ENCODE measurements at regions not wholly inside any gene's neighbourhood (a gene's known extent, or its start where the extent isn't known, plus 50 kb on each side); places are given as distances from the start of the nearest gene placed in this dataset.

DNA sequence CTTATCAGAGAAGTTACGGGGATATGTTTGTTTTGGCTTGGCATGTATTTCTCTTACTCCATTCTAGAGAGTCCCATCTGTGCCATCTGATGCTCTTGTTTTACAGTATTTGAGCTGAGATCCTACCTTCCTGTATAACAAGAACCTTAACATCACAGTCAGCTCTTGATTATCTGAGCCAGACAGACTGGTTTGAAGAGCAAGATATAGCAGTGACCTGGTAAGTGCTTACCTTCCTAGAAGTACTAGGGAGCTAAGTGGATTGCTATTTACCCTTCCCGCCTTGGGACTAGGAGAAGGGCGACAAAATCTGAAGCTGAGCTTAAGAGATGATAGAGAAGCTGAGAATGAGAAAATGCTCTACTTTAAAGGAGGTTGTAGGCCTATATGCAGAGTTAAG is 235.3 kb downstream of the CSNK2A3 start:
- H3K9ac ChIP-seq (ENCODE audit: low read depth in 1 of 3, low read length in 3 of 3): no peak overlapping the region
- H3K9me3 ChIP-seq (ENCODE audit: control insufficient read depth in 3 of 3, low read length in 3 of 3): peaks cover 0 to 4% (median 2%) of the 10 kb centered on the region in 3 donors
- H3K4me3 ChIP-seq (ENCODE audit: low read length in 3 of 3): no peak overlapping the region
- H3K27me3 ChIP-seq (ENCODE audit: control insufficient read depth in 3 of 3, insufficient read depth in 3 of 3, low read length in 3 of 3): no peaks in the 10 kb centered on the region
- H3K36me3 ChIP-seq (ENCODE audit: control insufficient read depth in 3 of 3, insufficient read depth in 3 of 3, low read length in 3 of 3): no peaks in the 10 kb centered on the region
- no peaks in the 10 kb centered on the region for H3K4me1 ChIP-seq (ENCODE audit: control insufficient read depth in 3 of 3, insufficient read depth in 3 of 3, low read length in 3 of 3)
- no peak overlapping the region for H3K27ac ChIP-seq (ENCODE audit: low read depth, low read length)

DNA sequence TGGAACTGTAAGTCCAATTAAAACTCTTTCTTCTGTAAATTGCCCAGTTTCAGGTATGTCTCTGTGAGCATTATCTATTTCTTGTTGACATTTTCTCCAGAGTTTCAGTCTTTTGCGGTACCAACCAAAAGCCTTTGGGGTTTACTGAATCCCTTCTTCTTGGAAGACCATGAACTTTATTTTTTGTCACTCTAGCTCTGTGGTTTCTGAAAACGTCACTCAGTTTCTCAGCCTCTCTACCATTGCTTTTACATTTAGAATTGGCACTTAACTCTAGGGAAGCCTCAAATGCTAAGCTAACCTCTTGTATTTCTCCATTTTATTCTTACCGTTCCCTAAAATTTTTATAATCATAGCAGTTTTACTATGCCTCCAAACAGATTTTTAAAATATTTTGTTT is 237.6 kb downstream of the CSNK2A3 start:
- H3K36me3 ChIP-seq (ENCODE audit: control insufficient read depth in 3 of 3, insufficient read depth in 3 of 3, low read length in 3 of 3): no peaks in the 10 kb centered on the region
- H3K9me3 ChIP-seq (ENCODE audit: control insufficient read depth in 3 of 3, low read length in 3 of 3): peaks cover 0 to 4% (median 2%) of the 10 kb centered on the region in 3 donors
- no peaks in the 10 kb centered on the region for H3K4me1 ChIP-seq (ENCODE audit: control insufficient read depth in 3 of 3, insufficient read depth in 3 of 3, low read length in 3 of 3)
- no peaks in the 10 kb centered on the region for H3K27me3 ChIP-seq (ENCODE audit: control insufficient read depth in 3 of 3, insufficient read depth in 3 of 3, low read length in 3 of 3)
- no peak overlapping the region for H3K27ac ChIP-seq (ENCODE audit: low read depth, low read length)
- no peak overlapping the region for H3K4me3 ChIP-seq (ENCODE audit: low read length in 3 of 3)
- H3K9ac ChIP-seq (ENCODE audit: low read depth in 1 of 3, low read length in 3 of 3): no peak overlapping the region

DNA sequence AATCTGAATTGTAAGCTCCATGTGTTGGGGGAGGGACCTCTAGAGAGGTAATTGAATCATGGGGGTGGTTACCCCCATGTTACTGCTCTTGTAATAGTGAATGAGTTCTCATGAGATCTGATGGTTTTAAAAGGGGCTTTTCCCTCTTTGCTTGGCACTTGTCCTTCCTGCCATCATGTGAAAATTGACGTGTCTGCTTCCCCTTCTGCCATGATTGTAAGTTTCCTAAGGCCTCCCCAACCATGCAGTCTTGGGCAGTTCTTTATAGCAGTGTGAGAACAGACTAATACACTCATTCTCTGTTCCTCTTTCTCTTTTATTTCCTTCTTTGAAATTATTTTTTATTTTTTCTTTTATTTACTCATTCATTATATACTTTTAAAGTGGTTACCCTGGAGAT is 239.4 kb downstream of the CSNK2A3 start:
- Histone ChIP-seq H3K9me3 (ENCODE audit: control insufficient read depth in 3 of 3, low read length in 3 of 3) (peaks cover 0 to 4% (median 2%) of the 10 kb centered on the region in 3 donors), H3K9ac (ENCODE audit: low read depth in 1 of 3, low read length in 3 of 3) (no peak overlapping the region), H3K36me3 (ENCODE audit: control insufficient read depth in 3 of 3, insufficient read depth in 3 of 3, low read length in 3 of 3) (no peaks in the 10 kb centered on the region), H3K4me1 (ENCODE audit: control insufficient read depth in 3 of 3, insufficient read depth in 3 of 3, low read length in 3 of 3) (no peaks in the 10 kb centered on the region), H3K27ac (ENCODE audit: low read depth, low read length) (no peak overlapping the region), H3K27me3 (ENCODE audit: control insufficient read depth in 3 of 3, insufficient read depth in 3 of 3, low read length in 3 of 3) (no peaks in the 10 kb centered on the region), H3K4me3 (ENCODE audit: low read length in 3 of 3) (no peak overlapping the region)

DNA sequence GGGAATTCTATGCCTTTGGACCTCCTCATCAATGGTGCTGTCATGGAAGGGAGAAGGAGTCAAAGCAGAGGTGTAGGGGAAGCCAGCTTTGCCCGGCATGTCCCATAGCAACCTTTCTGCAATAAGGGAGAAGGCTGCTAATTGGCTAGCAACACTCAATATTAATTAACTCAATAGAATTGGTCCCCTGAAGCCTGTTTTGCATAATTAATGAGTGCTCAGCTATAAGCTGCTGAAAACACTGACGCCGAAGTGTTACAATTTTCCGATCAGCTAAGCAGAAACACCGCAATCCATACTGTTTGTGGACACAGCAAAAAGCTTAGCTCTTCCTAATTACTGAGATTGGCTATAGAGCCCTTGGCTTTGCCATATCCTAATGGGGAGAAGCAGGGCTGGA is 245.0 kb downstream of the CSNK2A3 start:
- H3K27me3 ChIP-seq (ENCODE audit: control insufficient read depth in 3 of 3, insufficient read depth in 3 of 3, low read length in 3 of 3): no peaks in the 10 kb centered on the region
- peaks cover 0 to 3% (median 0%) of the 10 kb centered on the region in 3 donors for H3K9me3 ChIP-seq (ENCODE audit: control insufficient read depth in 3 of 3, low read length in 3 of 3)
- H3K9ac ChIP-seq (ENCODE audit: low read depth in 1 of 3, low read length in 3 of 3): no peak overlapping the region
- H3K27ac ChIP-seq (ENCODE audit: low read depth, low read length): no peak overlapping the region
- H3K36me3 ChIP-seq (ENCODE audit: control insufficient read depth in 3 of 3, insufficient read depth in 3 of 3, low read length in 3 of 3): no peaks in the 10 kb centered on the region
- no peak overlapping the region for H3K4me3 ChIP-seq (ENCODE audit: low read length in 3 of 3)
- H3K4me1 ChIP-seq (ENCODE audit: control insufficient read depth in 3 of 3, insufficient read depth in 3 of 3, low read length in 3 of 3): no peaks in the 10 kb centered on the region

DNA sequence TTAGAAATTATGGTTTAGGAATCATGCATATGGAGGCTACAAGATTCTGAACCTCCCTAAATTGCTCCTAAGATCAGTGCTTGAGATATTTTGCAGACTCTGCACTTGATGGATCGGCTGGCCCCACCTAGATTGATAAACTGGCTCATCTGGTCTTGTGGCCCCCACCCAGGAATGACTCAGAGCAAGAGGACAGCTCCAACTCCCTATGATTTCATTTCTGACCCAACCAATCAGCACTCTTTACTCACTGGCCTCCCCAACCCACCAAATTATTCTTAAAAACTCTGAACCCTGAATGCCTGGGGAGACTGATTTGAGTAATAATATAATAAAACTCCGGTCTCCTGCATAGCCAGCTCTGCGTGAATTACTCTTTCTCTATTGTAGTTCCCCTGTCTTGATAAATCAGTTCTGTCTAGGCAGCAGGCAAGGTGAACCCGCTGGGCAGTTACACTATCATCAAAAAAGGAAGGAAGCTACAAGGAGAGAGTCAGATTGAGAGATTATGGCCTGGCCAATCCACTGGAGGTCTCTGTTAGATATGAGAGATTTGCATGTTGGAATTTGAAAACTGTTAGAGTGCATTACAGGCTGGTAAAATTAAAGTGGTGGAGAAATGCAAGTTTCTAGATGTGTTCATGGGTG is 245.8 kb downstream of the CSNK2A3 start:
- Histone ChIP-seq H3K27me3 (ENCODE audit: control insufficient read depth in 3 of 3, insufficient read depth in 3 of 3, low read length in 3 of 3) (no peaks in the 10 kb centered on the region), H3K36me3 (ENCODE audit: control insufficient read depth in 3 of 3, insufficient read depth in 3 of 3, low read length in 3 of 3) (no peaks in the 10 kb centered on the region), H3K27ac (ENCODE audit: low read depth, low read length) (no peak overlapping the region), H3K9me3 (ENCODE audit: control insufficient read depth in 3 of 3, low read length in 3 of 3) (peaks cover 0 to 2% (median 0%) of the 10 kb centered on the region in 3 donors), H3K9ac (ENCODE audit: low read depth in 1 of 3, low read length in 3 of 3) (no peak overlapping the region), H3K4me3 (ENCODE audit: low read length in 3 of 3) (no peak overlapping the region), H3K4me1 (ENCODE audit: control insufficient read depth in 3 of 3, insufficient read depth in 3 of 3, low read length in 3 of 3) (no peaks in the 10 kb centered on the region)

DNA sequence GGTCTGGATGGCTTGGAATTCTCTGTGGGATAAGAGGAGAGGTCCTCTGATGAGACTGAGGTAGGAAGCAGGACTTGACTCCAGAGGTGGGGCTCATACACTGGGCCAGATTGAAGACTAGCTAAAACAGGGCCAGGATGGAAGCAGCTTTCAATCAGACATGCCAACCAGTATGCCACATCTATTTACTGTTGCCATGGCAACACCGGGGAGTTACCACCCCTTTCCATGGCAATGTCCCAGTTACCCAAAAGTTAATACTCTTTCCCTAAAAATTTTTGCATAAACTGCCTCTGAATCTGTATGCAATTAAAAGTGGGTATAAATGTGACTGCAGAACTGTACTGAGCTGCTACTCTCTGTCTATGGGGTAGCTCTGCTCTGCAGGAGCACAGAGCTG is 247.5 kb upstream of the ZBED5 start:
- no peaks in the 10 kb centered on the region for H3K36me3 ChIP-seq (ENCODE audit: control insufficient read depth in 3 of 3, insufficient read depth in 3 of 3, low read length in 3 of 3)
- peaks cover 0 to 2% (median 0%) of the 10 kb centered on the region in 3 donors for H3K9me3 ChIP-seq (ENCODE audit: control insufficient read depth in 3 of 3, low read length in 3 of 3)
- H3K4me3 ChIP-seq (ENCODE audit: low read length in 3 of 3): no peak overlapping the region
- no peaks in the 10 kb centered on the region for H3K27me3 ChIP-seq (ENCODE audit: control insufficient read depth in 3 of 3, insufficient read depth in 3 of 3, low read length in 3 of 3)
- no peak overlapping the region for H3K9ac ChIP-seq (ENCODE audit: low read depth in 1 of 3, low read length in 3 of 3)
- no peak overlapping the region for H3K27ac ChIP-seq (ENCODE audit: low read depth, low read length)
- H3K4me1 ChIP-seq (ENCODE audit: control insufficient read depth in 3 of 3, insufficient read depth in 3 of 3, low read length in 3 of 3): no peaks in the 10 kb centered on the region

DNA sequence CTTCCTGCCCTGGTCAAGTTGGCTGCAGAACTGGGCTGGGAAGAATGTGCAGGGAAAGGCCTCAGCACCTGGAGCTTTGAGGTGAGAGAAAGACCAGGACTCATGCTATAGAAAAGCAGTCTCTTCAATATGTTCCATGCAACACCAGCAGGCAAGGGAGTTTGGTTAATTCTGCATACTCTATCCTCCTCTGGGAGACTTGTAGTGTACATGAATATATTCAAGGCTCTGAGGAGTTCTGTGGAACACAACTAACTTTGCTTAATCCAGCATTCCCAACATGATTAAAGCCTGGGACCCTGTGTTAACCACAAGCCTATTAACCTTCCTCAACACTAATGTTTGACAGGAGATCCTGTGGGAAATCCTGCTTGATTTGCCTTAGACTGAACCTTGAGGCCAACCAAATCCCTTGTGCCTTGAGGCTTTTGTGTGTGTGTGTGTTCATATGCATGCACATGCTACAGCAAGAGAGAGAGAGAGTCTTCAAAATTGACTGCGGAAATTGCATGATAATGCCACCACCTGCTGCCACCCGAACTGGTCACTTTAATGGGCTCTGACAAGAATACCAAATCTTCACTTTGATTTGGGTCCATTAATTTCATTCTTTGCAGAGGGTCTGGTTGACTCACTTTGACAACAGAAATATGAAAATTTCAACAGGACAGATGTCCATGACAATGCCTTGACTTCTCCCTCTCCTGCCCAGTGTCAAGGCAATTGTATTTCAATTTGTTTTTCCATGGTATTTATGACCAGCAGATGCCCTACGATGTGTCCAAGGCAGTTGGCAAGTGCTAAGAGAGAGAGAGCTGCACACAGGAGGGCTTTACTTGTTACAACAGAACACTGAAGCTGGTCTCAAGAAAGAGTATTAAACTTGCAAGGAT is 238.2 kb upstream of the ZBED5 start:
- Histone ChIP-seq H3K4me3 (ENCODE audit: low read length in 3 of 3) (no peak overlapping the region), H3K27ac (ENCODE audit: low read depth, low read length) (no peak overlapping the region), H3K27me3 (ENCODE audit: control insufficient read depth in 3 of 3, insufficient read depth in 3 of 3, low read length in 3 of 3) (no peaks in the 10 kb centered on the region), H3K9me3 (ENCODE audit: control insufficient read depth in 3 of 3, low read length in 3 of 3) (peaks cover 0 to 2% (median 0%) of the 10 kb centered on the region in 3 donors), H3K4me1 (ENCODE audit: control insufficient read depth in 3 of 3, insufficient read depth in 3 of 3, low read length in 3 of 3) (no peaks in the 10 kb centered on the region), H3K9ac (ENCODE audit: low read depth in 1 of 3, low read length in 3 of 3) (no peak overlapping the region), H3K36me3 (ENCODE audit: control insufficient read depth in 3 of 3, insufficient read depth in 3 of 3, low read length in 3 of 3) (no peaks in the 10 kb centered on the region)

DNA sequence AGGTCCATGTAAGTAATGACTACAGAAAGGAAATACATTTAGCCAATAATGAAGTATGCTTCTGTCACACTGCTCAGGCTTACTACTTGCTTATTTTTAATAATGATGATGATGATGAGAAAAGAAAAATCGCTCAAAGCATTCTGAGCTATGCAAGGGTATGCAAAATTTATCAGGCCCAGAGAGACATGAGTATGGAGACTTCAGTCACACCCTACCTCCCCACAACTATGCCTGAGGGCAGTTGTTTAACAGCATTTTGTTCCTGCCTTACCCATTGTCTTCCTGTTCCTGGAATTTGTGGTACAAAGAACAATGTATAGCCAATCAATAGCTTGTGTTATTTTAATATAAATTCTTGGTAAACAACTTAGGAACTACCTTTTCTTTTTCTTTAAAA is 232.6 kb upstream of the ZBED5 start:
- Histone ChIP-seq H3K27me3 (ENCODE audit: control insufficient read depth in 3 of 3, insufficient read depth in 3 of 3, low read length in 3 of 3) (no peaks in the 10 kb centered on the region), H3K9ac (ENCODE audit: low read depth in 1 of 3, low read length in 3 of 3) (no peak overlapping the region), H3K27ac (ENCODE audit: low read depth, low read length) (no peak overlapping the region), H3K4me1 (ENCODE audit: control insufficient read depth in 3 of 3, insufficient read depth in 3 of 3, low read length in 3 of 3) (no peaks in the 10 kb centered on the region), H3K36me3 (ENCODE audit: control insufficient read depth in 3 of 3, insufficient read depth in 3 of 3, low read length in 3 of 3) (no peaks in the 10 kb centered on the region), H3K9me3 (ENCODE audit: control insufficient read depth in 3 of 3, low read length in 3 of 3) (peaks cover 0 to 5% (median 0%) of the 10 kb centered on the region in 3 donors), H3K4me3 (ENCODE audit: low read length in 3 of 3) (no peak overlapping the region)

DNA sequence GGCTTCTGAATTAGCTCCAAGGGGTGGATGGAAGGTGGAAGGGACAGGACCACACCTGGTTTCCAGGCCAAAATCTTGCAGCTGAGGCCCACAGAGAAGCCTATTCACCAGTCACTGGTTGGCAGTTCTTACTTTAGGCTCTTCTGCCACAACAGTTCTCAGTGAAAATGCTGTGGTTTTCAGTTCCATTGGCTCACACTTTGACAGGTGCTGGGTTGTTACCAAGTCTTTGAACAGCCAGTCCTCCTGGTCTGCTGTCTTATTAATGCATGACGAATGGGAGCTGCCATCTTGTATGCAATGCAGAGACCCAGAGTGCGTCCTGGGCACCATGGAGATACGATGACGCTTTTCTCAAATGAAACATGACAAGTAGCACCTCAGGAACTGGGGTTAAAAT is 232.0 kb upstream of the ZBED5 start:
- H3K27me3 ChIP-seq (ENCODE audit: control insufficient read depth in 3 of 3, insufficient read depth in 3 of 3, low read length in 3 of 3): no peaks in the 10 kb centered on the region
- H3K9ac ChIP-seq (ENCODE audit: low read depth in 1 of 3, low read length in 3 of 3): no peak overlapping the region
- H3K4me3 ChIP-seq (ENCODE audit: low read length in 3 of 3): no peak overlapping the region
- H3K9me3 ChIP-seq (ENCODE audit: control insufficient read depth in 3 of 3, low read length in 3 of 3): peaks cover 0 to 5% (median 0%) of the 10 kb centered on the region in 3 donors
- no peaks in the 10 kb centered on the region for H3K4me1 ChIP-seq (ENCODE audit: control insufficient read depth in 3 of 3, insufficient read depth in 3 of 3, low read length in 3 of 3)
- no peak overlapping the region for H3K27ac ChIP-seq (ENCODE audit: low read depth, low read length)
- H3K36me3 ChIP-seq (ENCODE audit: control insufficient read depth in 3 of 3, insufficient read depth in 3 of 3, low read length in 3 of 3): no peaks in the 10 kb centered on the region

DNA sequence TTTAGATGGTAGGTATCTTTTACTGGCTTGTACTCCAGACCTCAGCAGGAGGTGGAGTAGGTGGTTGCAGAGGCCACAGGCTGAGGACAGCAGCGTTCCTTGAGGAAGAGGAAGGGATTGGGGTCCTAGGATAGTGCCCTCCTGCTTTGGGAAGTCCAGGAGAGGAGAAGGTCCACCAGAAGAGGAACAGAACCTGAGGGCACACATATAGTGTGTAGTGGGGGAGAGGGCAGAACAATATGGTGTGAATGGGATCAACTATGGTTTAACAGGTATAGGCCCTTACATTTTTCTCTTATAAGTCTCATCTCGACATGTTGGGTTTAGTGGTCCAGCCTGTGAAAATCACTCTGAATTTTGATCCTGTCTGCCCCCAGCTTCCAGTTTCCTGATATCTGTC is 229.1 kb upstream of the ZBED5 start:
- Histone ChIP-seq H3K27ac (ENCODE audit: low read depth, low read length) (no peak overlapping the region), H3K9me3 (ENCODE audit: control insufficient read depth in 3 of 3, low read length in 3 of 3) (peaks cover 0 to 5% (median 0%) of the 10 kb centered on the region in 3 donors), H3K4me3 (ENCODE audit: low read length in 3 of 3) (no peak overlapping the region), H3K27me3 (ENCODE audit: control insufficient read depth in 3 of 3, insufficient read depth in 3 of 3, low read length in 3 of 3) (no peaks in the 10 kb centered on the region), H3K4me1 (ENCODE audit: control insufficient read depth in 3 of 3, insufficient read depth in 3 of 3, low read length in 3 of 3) (peaks cover 8 to 16% (median 14%) of the 10 kb centered on the region in 3 donors), H3K9ac (ENCODE audit: low read depth in 1 of 3, low read length in 3 of 3) (no peak overlapping the region), H3K36me3 (ENCODE audit: control insufficient read depth in 3 of 3, insufficient read depth in 3 of 3, low read length in 3 of 3) (no peaks in the 10 kb centered on the region)
